Posterior vena cava (tissue), 2 donors: ENCODE measurements at regions not wholly inside any gene's neighbourhood (a gene's known extent, or its start where the extent isn't known, plus 50 kb on each side); places are given as distances from the start of the nearest gene placed in this dataset.

Experiments
- DNase-seq: peaks from one replicate; pipeline ENCODE4 v3.0.0-alpha.2; 2020; ENCODE audit warnings: low spot score
- intact Hi-C, 2 donors: fragments of 100-400 bp; cut with DNase I; formaldehyde crosslinking; loops; one replicate each; pipeline versions ENCODE4 v1.14.1 to v1.14.2; 2022 to 2023
- donor health status: DM: yes; HTN: yes; CAD: no.
- donor health status: DM: yes; HTN: yes; CAD: no.

DNA sequence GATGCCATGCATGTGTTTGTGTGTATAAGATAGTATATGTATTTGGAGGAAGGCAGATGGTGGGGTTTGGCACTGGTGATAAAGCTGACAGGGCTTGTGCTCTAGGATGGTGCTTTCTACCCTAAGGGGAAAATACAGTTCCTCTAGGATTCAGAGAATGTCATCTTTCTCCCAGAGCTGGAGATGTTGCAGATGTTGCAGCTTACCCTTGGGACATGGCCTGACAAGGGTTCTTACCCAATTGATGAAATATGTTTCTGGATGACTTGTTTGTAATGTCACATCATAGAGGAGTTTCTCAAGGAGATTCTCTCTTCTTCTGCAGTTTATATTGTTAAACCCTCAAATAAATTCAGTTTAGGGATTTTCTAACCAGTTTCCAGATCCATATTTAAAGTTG lies 52.5 kb upstream of the PITX2 start:
- no peak for DNase-seq
- intact Hi-C loops = no loop called here

DNA sequence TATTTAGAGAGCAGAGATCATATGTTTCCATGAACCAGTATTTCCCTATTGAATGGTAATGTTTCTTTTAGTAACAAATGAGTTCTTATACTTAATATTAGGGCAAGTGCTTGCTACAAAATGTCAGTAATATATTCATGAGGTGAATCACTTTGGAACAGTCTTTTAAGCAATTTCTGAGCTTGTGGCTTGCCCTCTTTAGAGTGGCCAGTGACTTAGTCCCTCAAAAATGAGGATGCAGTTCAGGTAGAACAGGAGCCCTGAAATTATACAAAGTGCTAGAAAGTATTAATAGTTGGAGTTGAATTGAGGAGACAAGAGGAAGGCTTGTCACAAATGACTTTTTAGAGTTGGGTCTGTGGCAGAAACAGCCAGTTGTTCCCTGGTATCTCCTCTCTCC lies 53.4 kb upstream of the PITX2 start:
- DNase-seq = no peak
- intact Hi-C loops = no loop called here

DNA sequence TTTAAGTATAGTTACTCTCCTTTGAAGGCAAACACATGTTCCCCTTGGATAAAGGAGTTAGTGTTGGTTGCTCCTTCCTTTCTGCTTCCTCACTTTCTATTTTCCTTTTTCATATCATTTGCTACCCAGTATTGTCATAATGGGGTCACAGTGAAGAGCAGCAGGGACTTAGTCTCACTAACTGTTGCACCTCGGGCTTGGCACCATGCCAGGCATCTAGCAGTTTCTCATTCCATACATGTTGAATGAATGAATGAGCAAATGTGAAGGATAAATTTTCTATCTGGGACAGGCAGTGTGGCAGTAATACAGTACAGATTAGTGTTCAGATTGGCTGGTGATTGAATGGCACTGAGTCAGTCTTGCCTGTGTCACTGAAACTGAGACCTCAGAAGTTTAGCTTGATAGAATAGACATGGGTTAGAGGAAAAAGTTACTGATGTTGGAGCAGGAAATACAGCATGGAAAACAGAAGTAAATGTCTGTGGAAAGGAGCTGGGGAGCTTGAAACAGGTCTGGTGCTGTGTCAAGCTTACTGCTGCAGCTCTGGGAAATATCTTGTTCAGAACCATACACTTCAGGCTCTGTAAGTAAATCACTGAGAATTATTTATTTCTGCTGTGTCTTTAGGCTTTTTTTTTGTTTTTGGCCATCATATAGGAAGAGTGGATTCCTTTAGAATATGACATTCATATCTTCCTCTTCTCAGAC lies 55.8 kb upstream of the PITX2 start:
- no peak for DNase-seq
- intact Hi-C loops = loop anchor here in 1 of 2 donors (1.0 kb wide), 1 partner anchor 33 kb away; no protein-coding TSS in a partner anchor

DNA sequence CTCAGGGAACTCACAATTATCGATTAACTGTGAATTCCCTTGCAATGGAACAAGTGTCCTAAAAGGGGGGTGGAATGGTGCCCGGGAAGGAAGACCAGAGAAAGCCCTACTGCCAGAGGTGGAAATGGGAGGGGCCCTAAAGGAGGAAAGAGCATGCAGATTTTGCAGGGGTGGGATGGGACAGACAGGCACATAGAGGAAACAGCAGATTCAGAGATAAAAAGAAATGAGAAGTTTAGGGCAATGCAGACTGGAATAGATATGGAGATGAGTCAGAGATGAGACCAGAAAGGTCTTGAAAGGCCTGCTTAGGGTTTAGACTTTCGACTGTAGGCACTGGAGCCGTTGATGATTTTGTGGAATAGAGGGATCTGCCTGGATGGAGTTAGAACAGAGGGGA lies 57.4 kb upstream of the PITX2 start:
- intact Hi-C loops = no loop called here
- DNase-seq = no peak

DNA sequence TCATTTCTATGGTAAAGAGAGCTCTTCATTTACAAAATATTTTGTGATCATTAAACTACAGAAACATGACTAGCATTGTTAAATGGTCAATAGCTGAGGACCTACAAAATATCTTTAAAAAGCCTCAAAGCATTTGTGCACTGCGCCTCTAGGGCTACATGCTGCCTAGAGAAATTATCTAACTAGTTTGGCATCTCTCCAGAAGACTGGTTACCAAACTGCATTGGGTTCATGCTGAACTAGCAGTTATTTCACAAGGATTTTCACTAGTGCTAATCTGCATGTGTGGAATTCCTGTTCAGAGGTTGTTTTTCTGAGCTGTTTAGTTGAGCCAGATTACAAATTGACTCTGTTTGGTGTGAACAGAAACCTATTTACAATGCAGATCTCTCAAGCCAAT lies 58.5 kb upstream of the PITX2 start:
- intact Hi-C loops = no loop called here
- no peak for DNase-seq

DNA sequence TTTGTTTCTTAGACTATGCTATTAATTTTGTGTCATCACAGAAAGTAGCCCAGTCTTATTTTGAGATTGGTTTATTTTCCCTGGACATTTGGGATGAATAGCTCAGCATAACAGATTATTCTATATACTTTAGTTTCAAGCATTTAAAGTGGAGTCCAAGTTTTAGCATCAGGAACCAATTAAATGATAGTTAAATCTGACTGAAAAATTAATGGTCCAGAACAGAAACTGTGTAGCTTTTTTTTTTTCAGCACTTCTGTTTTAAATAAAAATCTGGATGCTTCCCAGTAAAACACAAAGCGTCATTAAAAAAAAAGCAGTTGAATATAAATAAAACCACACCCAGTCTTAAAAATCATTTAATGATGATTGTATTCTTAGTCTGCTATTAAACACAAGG lies 59.4 kb upstream of the PITX2 start:
- DNase-seq = no peak
- intact Hi-C loops = no loop called here

DNA sequence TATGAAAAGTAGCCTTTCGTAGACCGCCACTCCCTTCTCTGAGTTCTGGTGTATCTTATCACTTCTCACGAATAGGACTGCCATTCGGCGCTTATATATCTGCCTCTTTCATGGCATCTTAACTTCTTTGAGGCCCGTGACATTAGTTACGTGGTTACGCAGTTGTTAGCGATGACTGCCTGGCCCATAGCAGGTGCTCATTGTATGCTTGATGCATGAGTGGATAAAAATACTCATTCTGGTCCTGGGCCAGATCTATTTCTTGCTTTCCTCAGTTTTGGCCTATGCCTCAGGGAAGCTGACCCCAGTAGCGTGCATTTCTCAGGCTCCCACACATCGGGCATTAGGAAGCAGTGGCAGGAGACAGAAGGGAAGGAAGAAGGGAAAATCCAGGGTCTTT lies 60.7 kb upstream of the PITX2 start:
- intact Hi-C loops = no loop called here
- DNase-seq = no peak

DNA sequence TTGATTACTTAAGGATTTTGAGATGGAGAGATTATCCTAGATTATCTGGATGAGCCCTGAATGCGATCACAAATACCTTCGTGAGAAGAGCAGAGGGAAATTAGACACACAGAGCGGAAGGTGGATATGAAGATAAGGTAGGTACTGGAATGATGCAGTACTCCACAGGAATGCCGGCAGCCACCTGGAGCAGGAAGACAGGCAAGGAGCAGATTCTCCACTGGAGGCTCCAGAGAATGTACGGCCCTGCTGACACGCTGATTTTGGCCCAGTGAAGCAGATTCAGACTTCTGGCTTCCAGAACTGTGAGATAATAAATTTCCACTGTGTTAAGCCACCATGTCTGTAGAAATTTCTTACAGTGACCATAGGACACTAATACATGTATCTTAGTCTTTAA lies 79.4 kb upstream of the PITX2 start:
- intact Hi-C loops = loop anchor here in 1 of 2 donors (5.0 kb wide), 1 partner anchor 1820 kb away; no protein-coding TSS in a partner anchor

DNA sequence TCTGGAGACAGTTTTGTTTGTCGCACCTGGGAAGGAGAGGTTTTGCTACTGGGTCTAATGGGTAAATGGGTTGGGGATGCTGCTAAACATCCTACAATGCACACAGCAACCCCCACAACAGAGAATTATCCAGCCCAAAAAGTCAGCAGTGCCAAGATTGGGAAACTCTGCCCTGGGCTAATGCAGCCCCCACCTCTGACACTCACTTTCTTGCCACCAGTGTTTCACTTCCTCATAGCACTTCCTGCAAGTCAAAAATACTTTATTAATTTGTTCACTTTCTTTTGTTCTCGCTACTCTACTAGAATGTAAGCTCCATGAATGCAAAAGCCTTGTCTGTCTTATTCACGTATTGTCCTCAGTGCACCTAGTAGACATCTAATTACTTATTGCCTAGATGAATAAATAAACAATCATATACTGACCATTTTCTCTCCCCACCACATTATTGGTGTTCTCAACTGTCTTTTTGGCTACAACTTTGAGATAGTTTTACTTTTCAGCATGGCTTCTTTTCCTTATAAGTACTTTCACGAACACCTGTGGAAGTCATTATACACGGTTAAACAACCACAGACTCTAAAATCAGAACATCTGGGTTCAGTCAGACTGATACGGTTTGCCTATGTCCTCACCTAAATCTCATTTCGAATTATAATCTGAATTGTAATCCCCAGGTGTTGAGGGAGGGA lies 82.0 kb upstream of the PITX2 start:
- DNase-seq = no peak
- intact Hi-C loops = loop anchor here in 1 of 2 donors (5.0 kb wide), 1 partner anchor 1823 kb away; no protein-coding TSS in a partner anchor

More for the DNA sequence above, 79.4 kb upstream of the PITX2 start:
- DNase-seq = no peak

DNA sequence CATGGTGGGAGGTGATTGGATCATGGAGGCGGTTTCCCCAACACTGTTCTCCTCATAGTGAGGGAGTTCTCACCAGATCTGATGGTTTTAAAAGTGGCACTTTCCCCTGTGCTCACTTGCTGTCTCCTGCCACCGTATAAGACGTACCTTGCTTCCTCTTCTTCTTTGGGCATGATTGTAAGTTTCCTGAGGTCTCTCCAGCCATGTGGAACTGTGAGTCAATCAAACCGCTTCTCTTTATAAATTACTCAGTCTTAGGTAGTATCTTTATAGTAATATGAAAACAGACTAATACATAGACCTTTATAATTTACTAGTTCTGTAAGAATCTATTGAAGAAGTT lies 82.5 kb upstream of the PITX2 start:
- no peak for DNase-seq
- intact Hi-C loops = no loop called here

DNA sequence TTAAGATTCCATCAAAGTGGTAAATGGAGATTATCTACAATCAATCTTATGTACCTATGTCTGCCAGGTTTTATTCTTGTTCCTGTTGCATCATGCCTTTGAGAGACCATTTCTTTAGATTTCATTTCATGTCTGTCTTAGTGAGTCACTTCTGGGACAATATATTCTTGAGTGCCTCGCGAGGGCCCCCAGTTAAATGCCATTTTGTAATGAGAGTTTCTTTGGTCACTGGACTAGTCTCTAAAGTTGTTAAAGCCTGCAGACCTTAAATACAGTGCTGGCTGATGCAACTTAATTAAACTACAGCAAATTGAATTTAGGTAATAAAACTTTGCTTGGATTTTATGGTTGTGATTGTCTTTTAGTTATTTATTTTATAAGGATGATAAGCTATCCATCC lies 87.2 kb upstream of the PITX2 start:
- no peak for DNase-seq
- intact Hi-C loops = no loop called here

DNA sequence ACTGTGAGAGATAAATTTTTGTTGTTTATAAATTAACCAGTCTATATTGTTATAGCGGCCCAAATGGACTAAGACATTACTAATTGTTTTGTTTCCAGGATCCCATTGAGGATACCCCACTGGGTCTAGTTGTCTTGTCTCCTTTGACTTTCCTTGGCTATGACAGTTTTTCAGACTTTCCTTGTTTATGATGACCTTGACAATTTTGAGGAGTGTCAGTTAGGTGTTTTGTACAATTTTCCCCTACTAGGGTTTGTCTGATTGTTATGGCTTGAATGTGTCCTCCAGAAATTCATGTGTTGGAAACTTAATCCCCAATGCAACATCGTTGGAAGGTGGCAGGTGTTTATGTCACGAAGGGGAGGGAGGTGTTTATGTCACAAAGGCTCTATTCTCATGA lies 89.6 kb upstream of the PITX2 start:
- DNase-seq = no peak
- intact Hi-C loops = no loop called here

DNA sequence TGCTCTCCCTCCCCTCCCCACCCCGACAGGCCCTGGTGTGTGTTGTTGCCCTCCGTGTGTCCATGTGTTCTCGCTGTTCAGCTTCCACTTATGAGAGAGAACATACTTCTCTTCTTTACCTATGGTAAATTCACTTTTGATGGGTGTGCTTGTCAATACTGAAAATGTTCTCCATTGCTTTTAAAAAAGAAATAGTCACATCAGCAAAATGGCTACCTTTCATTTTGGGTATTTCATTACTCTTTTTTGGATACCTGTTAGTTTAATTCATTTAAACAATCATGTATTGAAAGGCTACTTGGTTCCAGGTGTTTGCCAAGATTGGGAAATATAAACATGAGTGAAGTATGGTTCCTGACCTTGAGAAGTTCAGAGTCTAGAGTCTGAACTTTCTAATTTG lies 107.4 kb upstream of the PITX2 start:
- intact Hi-C loops = no loop called here
- no peak for DNase-seq

DNA sequence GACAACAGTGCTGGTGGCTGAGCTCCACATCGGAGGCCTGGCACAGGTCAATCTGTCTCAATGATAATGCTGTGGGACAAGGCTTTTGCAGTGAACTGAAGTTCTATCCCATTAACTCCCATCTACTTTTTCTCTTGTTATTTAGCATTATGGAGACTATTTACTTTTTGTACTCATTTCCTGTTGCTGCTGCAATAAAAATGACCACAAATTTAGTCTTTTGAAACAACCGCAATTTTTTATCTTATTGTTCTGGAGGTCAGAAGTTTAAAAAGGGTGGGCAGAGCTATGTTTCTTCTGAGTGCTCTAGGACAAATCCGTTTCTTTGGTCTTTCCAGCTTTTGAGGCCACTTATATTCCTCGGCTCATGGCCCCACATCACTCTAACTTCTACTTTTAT lies 111.0 kb upstream of the PITX2 start:
- no peak for DNase-seq
- intact Hi-C loops = no loop called here

DNA sequence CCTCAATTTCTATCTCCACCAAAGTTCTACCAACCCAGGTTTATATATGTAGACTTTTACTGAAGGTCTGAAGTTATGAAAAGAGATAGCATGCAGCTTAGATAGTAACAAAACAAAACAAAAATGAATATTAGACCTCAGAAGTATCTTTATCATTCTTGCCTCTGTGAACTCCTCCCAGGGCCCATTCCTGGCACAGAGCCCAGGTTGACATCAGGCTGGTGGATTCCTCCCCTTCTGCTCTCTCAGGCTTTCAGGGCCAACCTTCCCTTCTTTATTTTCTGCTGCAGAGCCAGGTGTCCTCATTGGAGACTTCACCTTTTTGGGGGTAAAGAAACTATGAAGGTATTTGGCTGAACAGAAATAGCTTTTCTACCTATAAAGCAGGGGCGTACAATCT lies 112.8 kb upstream of the PITX2 start:
- intact Hi-C loops = no loop called here
- no peak for DNase-seq

DNA sequence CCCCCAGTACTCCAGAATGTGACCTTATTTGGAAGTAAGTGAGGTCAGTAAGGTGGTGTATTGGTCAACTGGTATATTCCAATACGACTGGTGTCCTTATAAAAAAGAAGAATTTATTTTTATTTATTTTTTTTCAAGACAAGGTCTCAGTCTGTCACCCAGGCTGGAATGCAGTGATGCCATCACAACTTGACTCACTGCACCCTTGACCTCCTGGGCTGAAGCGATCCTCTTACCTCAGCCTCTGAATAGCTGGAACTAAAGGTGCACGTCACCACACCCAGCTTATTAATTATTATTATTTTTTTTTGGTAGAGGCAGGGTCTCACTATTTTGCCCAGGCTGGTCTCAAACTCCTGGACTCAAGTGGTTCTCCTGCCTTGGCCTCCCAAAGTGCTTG lies 115.1 kb upstream of the PITX2 start:
- intact Hi-C loops = no loop called here
- no peak for DNase-seq

DNA sequence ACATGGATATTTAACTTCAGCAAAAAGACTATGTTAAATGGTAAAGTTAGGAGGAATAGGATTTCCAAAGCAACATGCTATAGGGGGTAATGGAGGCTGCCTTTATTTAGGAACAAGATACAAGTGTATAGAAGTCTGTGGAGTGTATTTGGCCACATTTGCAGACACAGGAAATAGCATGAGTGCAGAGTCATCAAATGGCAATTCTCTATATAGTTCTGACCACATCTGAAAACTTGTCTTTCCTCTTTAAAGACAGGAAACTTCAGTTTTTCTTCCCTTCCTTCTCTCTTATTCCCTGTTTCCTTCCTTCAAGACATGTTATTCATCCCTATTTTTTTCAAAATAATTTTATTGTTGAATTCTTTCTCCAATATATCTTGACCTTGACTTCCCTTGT lies 119.3 kb upstream of the PITX2 start:
- DNase-seq = no peak
- intact Hi-C loops = no loop called here

DNA sequence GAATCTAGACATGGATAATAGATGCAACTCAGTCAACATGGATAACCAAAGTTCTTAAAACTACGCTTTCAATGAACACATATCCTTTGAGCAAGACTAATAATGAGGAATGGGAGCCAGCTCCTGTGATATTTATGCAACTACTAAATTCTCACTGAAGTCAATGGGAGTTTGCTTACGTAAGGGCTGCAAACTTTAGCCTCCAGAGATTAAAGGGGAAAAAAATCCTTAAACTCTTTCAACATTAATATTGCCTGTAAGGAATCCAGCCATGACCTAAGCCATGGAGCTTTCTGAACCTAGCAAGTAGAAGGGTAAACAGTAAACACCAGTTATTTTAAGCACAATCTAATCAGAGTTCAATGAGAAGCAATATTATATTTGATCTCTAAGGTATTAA lies 125.2 kb upstream of the PITX2 start:
- DNase-seq = no peak
- intact Hi-C loops = no loop called here

DNA sequence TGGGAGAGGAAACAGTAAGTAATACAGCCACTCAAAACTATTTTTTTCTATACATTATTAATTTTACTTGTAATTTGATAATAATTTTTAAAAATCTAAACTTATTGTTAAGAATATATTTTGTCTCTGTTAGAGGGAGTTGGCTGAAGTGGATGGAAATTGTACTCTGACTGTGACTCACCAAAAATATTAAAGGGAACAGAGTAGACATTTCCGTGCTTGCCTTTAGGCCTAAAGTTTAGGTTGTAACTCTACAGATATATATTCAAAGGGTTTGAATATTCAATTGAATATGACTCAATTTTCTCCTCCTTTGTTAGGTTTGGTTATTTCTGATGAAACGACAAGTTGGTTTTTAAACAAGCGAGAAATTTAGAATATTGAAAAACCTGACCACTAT lies 128.3 kb upstream of the PITX2 start:
- DNase-seq = no peak
- intact Hi-C loops = no loop called here

DNA sequence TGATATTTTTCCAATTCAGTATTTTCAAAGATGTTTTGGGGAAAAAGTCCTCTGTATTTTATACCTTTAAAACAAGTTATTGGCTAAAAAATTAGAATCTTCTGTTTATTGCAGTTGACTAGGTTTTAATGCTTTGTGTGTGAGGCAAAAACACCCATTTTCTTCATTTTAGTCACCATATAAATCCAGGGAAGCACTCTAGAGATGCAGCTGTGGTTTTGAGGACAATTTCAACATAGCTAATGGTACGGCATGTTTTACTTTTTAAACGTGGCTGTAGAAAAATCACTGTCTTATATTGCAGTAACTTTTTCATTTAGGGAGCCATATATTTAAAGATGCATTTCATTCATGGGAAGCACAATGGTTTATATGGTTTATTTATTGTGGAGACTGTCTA lies 129.1 kb upstream of the PITX2 start:
- intact Hi-C loops = no loop called here
- no peak for DNase-seq

DNA sequence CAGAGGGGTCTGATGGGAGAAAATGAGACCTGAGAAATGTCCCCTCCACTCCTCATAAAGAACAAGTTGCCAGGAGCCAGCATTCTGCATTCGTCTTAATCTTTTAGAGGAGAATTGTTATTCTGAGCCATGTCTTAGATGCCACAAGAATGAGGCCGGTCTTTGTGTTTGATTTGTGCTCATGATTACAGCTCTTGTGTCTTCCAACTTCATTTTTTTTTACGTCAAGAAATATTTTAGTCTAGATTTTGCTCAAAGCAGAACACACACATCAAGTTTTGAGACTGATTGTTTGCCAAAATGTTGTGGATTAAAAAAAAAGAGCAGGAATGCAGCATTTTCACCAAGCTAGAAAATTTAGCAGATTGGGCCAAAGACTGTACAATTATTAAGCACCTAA lies 130.6 kb upstream of the PITX2 start:
- DNase-seq = no peak
- intact Hi-C loops = no loop called here
